Loucy (cell line): ENCODE measurements at regions not wholly inside any gene's neighbourhood (a gene's known extent, or its start where the extent isn't known, plus 50 kb on each side); places are given as distances from the start of the nearest gene placed in this dataset.

ENCODE experiments used
- CTCF ChIP-seq: fragments of 200-600 bp; sonication (generic); conservative IDR thresholded peaks from 2 replicates; pipeline ENCODE4 v1.5.1; 2014; ENCODE audit warnings: mild to moderate bottlenecking, antibody characterized with exemption, low read length
- EZH2phosphoT487 ChIP-seq: fragments of 200-600 bp; IDR thresholded peaks from 2 replicates; pipeline ENCODE4 v1.6.1; 2018; ENCODE audit warnings: antibody characterized with exemption, mild to moderate bottlenecking, moderate library complexity, borderline replicate concordance

GRCh38 chr2:180679693-180680092 lies 300.7 kb upstream of the UBE2E3 start:
- TF ChIP-seq CTCF: no peak
- no peak for TF ChIP-seq EZH2phosphoT487
